IMR-90 (cell line): ENCODE measurements at regions not wholly inside any gene's neighbourhood (a gene's known extent, or its start where the extent isn't known, plus 50 kb on each side); places are given as distances from the start of the nearest gene placed in this dataset.

Experiments
- ATAC-seq: fragments of 200-7000 bp; cut with Tn5 transposase; 2 replicates; pipeline ENCODE4 v1.9.1; 2020; ENCODE audit warnings: low read depth, mild to moderate bottlenecking, moderate library complexity
- BruUV-seq: library from RNA; stranded (reverse); fragments of 400-500 nt; replicated peaks from 2 replicates; lab custom pipeline; 2021; lab: Mats Ljungman, UMichigan
- CTCF ChIA-PET: fragments of 300-600 bp; formaldehyde crosslinking; extraction: SDS; loops from one replicate; lab custom pipeline; 2021; ENCODE audit warnings: antibody characterized with exemption; lab: Yijun Ruan, JAX
- POLR2A ChIA-PET: fragments of 300-600 bp; sonication (Branson Sonifier 250); formaldehyde crosslinking; loops from one replicate; lab custom pipeline; 2022; ENCODE audit warnings: antibody characterized with exemption; ENCODE audit not compliant: unreplicated experiment; lab: Charles Lee
- DNase-seq: peaks from one replicate; pipeline ENCODE4 v3.0.0; 2013
- H2AFZ ChIP-seq: replicated peaks from 2 replicates; pipeline ENCODE3; 2013; ENCODE audit warnings: low read length, mild to moderate bottlenecking; ENCODE audit not compliant: poor library complexity
- H2AK5ac ChIP-seq: 2 replicates; pipeline ENCODE4 v1.6.1; 2013; ENCODE audit warnings: low read depth, low read length, inconsistent platforms
- H2AK9ac ChIP-seq: replicated peaks from 2 replicates; pipeline ENCODE3; 2013; ENCODE audit warnings: mild to moderate bottlenecking, low read depth, low read length, moderate library complexity; ENCODE audit not compliant: poor library complexity
- H2BK120ac ChIP-seq: 2 replicates; pipeline ENCODE4 v1.6.1; 2013; ENCODE audit warnings: low read depth, low read length, inconsistent platforms
- H2BK15ac ChIP-seq: 3 replicates; pipeline ENCODE4 v1.6.1; 2013; ENCODE audit warnings: low read depth, low read length, inconsistent platforms
- H2BK20ac ChIP-seq: 2 replicates; pipeline ENCODE4 v1.6.1; 2013; ENCODE audit warnings: low read depth, mild to moderate bottlenecking, inconsistent platforms, low read length, moderate library complexity
- H2BK5ac ChIP-seq: 2 replicates; pipeline ENCODE4 v1.6.1; 2013; ENCODE audit warnings: mild to moderate bottlenecking, low read depth, low read length, inconsistent platforms; ENCODE audit not compliant: poor library complexity, severe bottlenecking
- H3K14ac ChIP-seq: replicated peaks from 2 replicates; pipeline ENCODE4 v1.6.1; 2013; ENCODE audit warnings: low read depth, low read length, inconsistent platforms
- H3K18ac ChIP-seq: 2 replicates; pipeline ENCODE4 v1.6.1; 2013; ENCODE audit warnings: low read depth, low read length, control low read depth
- H3K23ac ChIP-seq: 2 replicates; pipeline ENCODE4 v1.6.1; 2013; ENCODE audit warnings: low read depth, low read length, inconsistent platforms
- H3K27ac ChIP-seq: 2 replicates; pipeline ENCODE4 v1.5.1; 2013; ENCODE audit warnings: mild to moderate bottlenecking, control low read depth, low read length; ENCODE audit not compliant: insufficient read depth
- H3K27me3 ChIP-seq: 2 replicates; pipeline ENCODE4 v1.6.1; 2013; ENCODE audit warnings: low read length; ENCODE audit not compliant: control insufficient read depth, insufficient read depth
- H3K36me3 ChIP-seq: 2 replicates; pipeline ENCODE4 v1.6.1; 2013; ENCODE audit warnings: low read length, mixed read lengths; ENCODE audit not compliant: control insufficient read depth, insufficient read depth
- H3K4ac ChIP-seq: 2 replicates; pipeline ENCODE4 v1.6.1; 2013; ENCODE audit warnings: low read depth, low read length, inconsistent platforms
- H3K4me1 ChIP-seq: 2 replicates; pipeline ENCODE4 v1.6.1; 2013; ENCODE audit warnings: low read length, mixed read lengths; ENCODE audit not compliant: control insufficient read depth, insufficient read depth
- H3K4me2 ChIP-seq: 2 replicates; pipeline ENCODE4 v1.6.1; 2013; ENCODE audit warnings: low read depth, mild to moderate bottlenecking, control low read depth, low read length, moderate library complexity
- H3K4me3 ChIP-seq: 2 replicates; pipeline ENCODE4 v1.5.1; 2013; ENCODE audit warnings: low read depth, mild to moderate bottlenecking, control low read depth, low read length, moderate library complexity; ENCODE audit not compliant: insufficient read depth
- H3K56ac ChIP-seq: 2 replicates; pipeline ENCODE4 v1.6.1; 2013; ENCODE audit warnings: low read length, inconsistent platforms; ENCODE audit not compliant: insufficient read depth; ENCODE audit errors: extremely low read depth
- H3K79me1 ChIP-seq, 2 experiments: 2 replicates each; pipeline ENCODE4 v1.6.1; 2013; ENCODE audit warnings: low read length in 2 of 2, inconsistent platforms in 1 of 2, low read depth in 1 of 2
- H3K9ac ChIP-seq: 2 replicates; pipeline ENCODE4 v1.6.1; 2013; ENCODE audit warnings: low read depth, low read length, control low read depth
- H3K9me1 ChIP-seq: 2 replicates; pipeline ENCODE4 v1.6.1; 2013; ENCODE audit warnings: low read length, inconsistent platforms; ENCODE audit not compliant: insufficient read depth
- H3K9me3 ChIP-seq: 2 replicates; pipeline ENCODE4 v1.6.1; 2013; ENCODE audit warnings: low read length; ENCODE audit not compliant: control insufficient read depth, insufficient read depth
- H4K20me1 ChIP-seq: 2 replicates; pipeline ENCODE4 v1.6.1; 2013; ENCODE audit warnings: low read length, inconsistent platforms; ENCODE audit not compliant: insufficient read depth
- H4K5ac ChIP-seq: 2 replicates; pipeline ENCODE4 v1.6.1; 2013; ENCODE audit warnings: mild to moderate bottlenecking, low read depth, low read length, control low read depth
- H4K8ac ChIP-seq, 2 experiments: 2 replicates each; pipeline ENCODE4 v1.6.1; 2013; ENCODE audit warnings: low read depth in 2 of 2, low read length in 2 of 2, control low read depth in 1 of 2, inconsistent platforms in 1 of 2
- H4K91ac ChIP-seq: 2 replicates; pipeline ENCODE4 v1.6.1; 2013; ENCODE audit warnings: low read depth, low read length, inconsistent platforms; ENCODE audit not compliant: insufficient read depth
- BHLHE40 ChIP-seq: fragments of 150-350 bp; IDR thresholded peaks from 2 replicates; pipeline ENCODE4 v1.6.1; 2016; ENCODE audit warnings: mild to moderate bottlenecking, low read depth, low read length
- CEBPB ChIP-seq: IDR thresholded peaks from 2 replicates; pipeline ENCODE4 v1.6.1; 2012; ENCODE audit warnings: low read depth, low read length, improper control_type of control experiment
- CHD1 ChIP-seq: IDR thresholded peaks from 2 replicates; pipeline ENCODE4 v1.6.1; 2012; ENCODE audit warnings: low read depth, low read length, improper control_type of control experiment
- CTCF ChIP-seq: conservative IDR thresholded peaks from 2 replicates; pipeline ENCODE4 v1.5.1; 2012; ENCODE audit warnings: mild to moderate bottlenecking, low read depth, low read length, improper control_type of control experiment
- ELK1 ChIP-seq: fragments of 150-350 bp; IDR thresholded peaks from 2 replicates; pipeline ENCODE4 v1.6.1; 2016; ENCODE audit warnings: low read depth, mild to moderate bottlenecking, low read length, moderate library complexity, borderline replicate concordance
- FOS ChIP-seq: fragments of 150-350 bp; IDR thresholded peaks from 2 replicates; pipeline ENCODE4 v1.6.1; 2016; ENCODE audit warnings: low read depth, low read length
- MAFK ChIP-seq: IDR thresholded peaks from 2 replicates; pipeline ENCODE4 v1.6.1; 2012; ENCODE audit warnings: low read depth, low read length, improper control_type of control experiment
- MAZ ChIP-seq: IDR thresholded peaks from 2 replicates; pipeline ENCODE4 v1.6.1; 2012; ENCODE audit warnings: low read depth, mild to moderate bottlenecking, low read length, improper control_type of control experiment, moderate library complexity, borderline replicate concordance
- MXI1 ChIP-seq: IDR thresholded peaks from 2 replicates; pipeline ENCODE4 v1.6.1; 2012; ENCODE audit warnings: low read depth, mild to moderate bottlenecking, low read length, moderate library complexity, borderline replicate concordance
- NFE2L2 ChIP-seq: fragments of 150-350 bp; IDR thresholded peaks from 2 replicates; pipeline ENCODE4 v1.6.1; 2016; ENCODE audit warnings: low read depth, mild to moderate bottlenecking, low read length
- POLR2A ChIP-seq: IDR thresholded peaks from 2 replicates; pipeline ENCODE4 v1.6.1; 2012; ENCODE audit warnings: mild to moderate bottlenecking, low read depth, low read length
- RAD21 ChIP-seq: IDR thresholded peaks from 2 replicates; pipeline ENCODE4 v1.6.1; 2012; ENCODE audit warnings: low read length, improper control_type of control experiment
- RCOR1 ChIP-seq: IDR thresholded peaks from 2 replicates; pipeline ENCODE4 v1.6.1; 2012; ENCODE audit warnings: mild to moderate bottlenecking, low read length, improper control_type of control experiment; ENCODE audit not compliant: insufficient replicate concordance
- RFX5 ChIP-seq: IDR thresholded peaks from 2 replicates; pipeline ENCODE4 v1.8.0; 2012; ENCODE audit warnings: low read depth, mild to moderate bottlenecking, low read length, moderate library complexity
- SMC3 ChIP-seq: fragments of 150-350 bp; IDR thresholded peaks from 2 replicates; pipeline ENCODE4 v1.6.1; 2016; ENCODE audit warnings: low read depth, mild to moderate bottlenecking, antibody characterized with exemption, low read length, moderate library complexity
- USF2 ChIP-seq: fragments of 150-350 bp; IDR thresholded peaks from 2 replicates; pipeline ENCODE4 v1.6.1; 2017; ENCODE audit warnings: mild to moderate bottlenecking, antibody characterized with exemption, low read length, low read depth
- WGBS, 2 experiments: methylation state at CpG; one replicate each; pipeline versions ENCODE4 v1.1.5 to v1.1.7; 2013; ENCODE audit warnings: missing lambda C conversion rate in 2 of 2; ENCODE audit not compliant: insufficient read length in 1 of 2; ENCODE audit errors: extremely low coverage in 2 of 2; 5-methylcytosine and 5-hydroxymethylcytosine counted together
- dilution Hi-C: fragments of 300-500 bp; cut with HindIII; formaldehyde crosslinking; loops from one replicate; pipeline ENCODE4 v1.14.3; 2018; ENCODE audit warnings: low sequenced_read_pairs; ENCODE audit not compliant: unreplicated experiment
- in situ Hi-C: fragments of 300-500 bp; cut with MboI; formaldehyde crosslinking; loops from 3 replicates; pipeline ENCODE4 v1.14.3; 2019; ENCODE audit warnings: low sequenced_read_pairs, inconsistent platforms, mixed read lengths
- intact Hi-C: fragments of 100-400 bp; cut with micrococcal nuclease; formaldehyde crosslinking; loops from 2 replicates; pipeline ENCODE4 v1.10.0; 2022

- Histone ChIP-seq H3K9me3 (no peaks in the 10 kb centered on the region; the same call in 1 of the 2 replicates), H3K4me2 (no peak overlapping the region), H4K20me1 (no peaks in the 10 kb centered on the region), H3K27me3 (no peaks in the 10 kb centered on the region; the same call in 1 of the 2 replicates), H3K4me1 (no peaks in the 10 kb centered on the region), H3K79me1 (no peaks in the 10 kb centered on the region), H3K4me3 (no peak overlapping the region), H3K36me3 (no peaks in the 10 kb centered on the region), H3K4ac (no peak overlapping the region), H3K27ac (no peak overlapping the region), H3K56ac (no peak overlapping the region), H2AK9ac (no peak overlapping the region), H3K9ac (no peak overlapping the region), H3K9me1 (no peaks in the 10 kb centered on the region), H2BK5ac (no peak overlapping the region), H3K18ac (no peak overlapping the region), H3K14ac (no peak overlapping the region), H2AFZ (no peak overlapping the region), H2AK5ac (no peak overlapping the region), H2BK120ac (no peak overlapping the region), H4K8ac (no peak overlapping the region), H4K91ac (no peak overlapping the region), H4K5ac (no peak overlapping the region), H2BK20ac (no peak overlapping the region), H3K23ac (no peak overlapping the region), H2BK15ac (no peak overlapping the region)
- CTCF ChIA-PET = no interaction called here
- DNase-seq = no peak
- BruUV-seq = no TSS peak
- POLR2A ChIA-PET = no interaction called here
- WGBS, 2 experiments = 81% methylated on average over 5 of the region's 7 CpGs; no CpG with 5 or more reads in 1 of the 2 experiments
- TF ChIP-seq RAD21 (no peak), MAFK (no peak), RCOR1 (no peak), ELK1 (no peak), CHD1 (no peak), RFX5 (no peak), MXI1 (no peak), POLR2A (no peak), FOS (no peak), MAZ (no peak), USF2 (no peak), SMC3 (no peak), CEBPB (no peak), NFE2L2 (no peak), BHLHE40 (no peak), CTCF (no peak)
- intact Hi-C loops (no loop called here), dilution Hi-C loops (no loop called here), in situ Hi-C loops (no loop called here)
- ATAC-seq = no peak
These were observed 205.2 kb upstream of the ECI2 start for GRCh38 chr6:4340544-4340943.
